HCT116 (cell line): ENCODE measurements at regions not wholly inside any gene's neighbourhood (a gene's known extent, or its start where the extent isn't known, plus 50 kb on each side); places are given as distances from the start of the nearest gene placed in this dataset.

Experiments used
- ATAC-seq: fragments of 200-7000 bp; cut with Tn5 transposase; 2 replicates; pipeline ENCODE4 v1.9.1; 2020; ENCODE audit warnings: mild to moderate bottlenecking, moderate library complexity
- BruUV-seq: library from RNA; stranded (reverse); fragments of 400-500 nt; replicated peaks from 2 replicates; lab custom pipeline; 2021; lab: Mats Ljungman, UMichigan
- CTCF ChIA-PET: fragments of 300-600 bp; sonication (Branson Sonifier 250); formaldehyde crosslinking; loops from one replicate; lab custom pipeline; 2021; ENCODE audit warnings: antibody characterized with exemption; lab: Charles Lee
- POLR2A ChIA-PET: fragments of 300-600, 350-600 bp; sonication (Branson Sonifier 250); formaldehyde crosslinking; loops from one replicate; lab custom pipeline; 2021; ENCODE audit warnings: antibody characterized with exemption; lab: Charles Lee
- RAD21 ChIA-PET, 2 experiments: fragments of 300-600 bp; sonication (Branson Sonifier 250); formaldehyde crosslinking; loops; one replicate each; lab custom pipeline; 2023; ENCODE audit warnings: low total read pairs in 2 of 2; ENCODE audit not compliant: uncharacterized antibody in 2 of 2, unreplicated experiment in 2 of 2, low non-redundant PET in 1 of 2; lab: Charles Lee
- DNase-seq: peaks from one replicate; pipeline ENCODE4 v3.0.0-alpha.2; 2010; ENCODE audit warnings: low read depth, low spot score
- H2AFZ ChIP-seq: fragments of 200-600 bp; shearing (Covaris generic), sonication (generic); 2 replicates; pipeline ENCODE4 v1.6.1; 2017; ENCODE audit warnings: low read depth, mixed run types, mixed read lengths, antibody characterized with exemption, low read length; ENCODE audit not compliant: poor library complexity, severe bottlenecking
- H3K27ac ChIP-seq: 2 replicates; pipeline ENCODE4 v1.5.1; 2012; ENCODE audit warnings: low read depth, low read length
- H3K27me3 ChIP-seq: fragments of 200-600 bp; sonication (generic); 2 replicates; pipeline ENCODE4 v1.6.1; 2016; ENCODE audit warnings: mixed run types, low read length, mixed read lengths; ENCODE audit not compliant: insufficient read depth
- H3K36me3 ChIP-seq, 2 experiments: fragments of 200-500 bp in 1 of 2; fragments of 200-600 bp in 1 of 2; sonication (Bioruptor generic) in 1 of 2; sonication (generic) in 1 of 2; 2 replicates each; pipeline versions ENCODE4 v1.5.1 to v1.6.1; 2014 to 2016; ENCODE audit warnings: low read length in 2 of 2, inconsistent platforms in 1 of 2, mixed read lengths in 1 of 2, mixed run types in 1 of 2; ENCODE audit not compliant: insufficient read depth in 2 of 2, control insufficient read depth in 1 of 2
- H3K4me1 ChIP-seq, 2 experiments: fragments of 200-600 bp in 1 of 2; sonication (generic) in 1 of 2; 2 replicates each; pipeline versions ENCODE4 v1.5.1 to v1.6.1; 2012 to 2017; ENCODE audit warnings: low read length in 2 of 2, inconsistent platforms in 1 of 2, mild to moderate bottlenecking in 1 of 2, mixed read lengths in 1 of 2, mixed run types in 1 of 2, moderate library complexity in 1 of 2; ENCODE audit not compliant: insufficient read depth in 2 of 2, control insufficient read depth in 1 of 2
- H3K4me2 ChIP-seq: fragments of 200-600 bp; sonication (generic); 2 replicates; pipeline ENCODE4 v1.6.1; 2017; ENCODE audit warnings: mixed run types, low read length, mixed read lengths
- H3K4me3 ChIP-seq, 2 experiments: fragments of 200-600 bp in 1 of 2; sonication (generic) in 1 of 2; replicated peaks in 1 of 2; 2 replicates each; pipeline ENCODE4 v1.5.1; 2011 to 2016; ENCODE audit warnings: low read length in 2 of 2, control low read depth in 1 of 2, low read depth in 1 of 2, mild to moderate bottlenecking in 1 of 2, mixed read lengths in 1 of 2, mixed run types in 1 of 2
- H3K79me2 ChIP-seq: fragments of 200-600 bp; sonication (generic); 2 replicates; pipeline ENCODE4 v1.6.1; 2017; ENCODE audit warnings: mild to moderate bottlenecking, mixed run types, low read length, moderate library complexity, mixed read lengths; ENCODE audit not compliant: insufficient read depth
- H3K9ac ChIP-seq: fragments of 200-600 bp; sonication (generic); 2 replicates; pipeline ENCODE4 v1.6.1; 2016; ENCODE audit warnings: low read length, mixed read lengths
- H3K9me2 ChIP-seq: fragments of 200-600 bp; sonication (generic), shearing (Covaris generic); 2 replicates; pipeline ENCODE4 v1.6.1; 2017; ENCODE audit warnings: mixed run types, mild to moderate bottlenecking, moderate library complexity; ENCODE audit not compliant: insufficient read depth
- H3K9me3 ChIP-seq, 2 experiments: fragments of 200-500 bp in 1 of 2; fragments of 200-600 bp in 1 of 2; sonication (Bioruptor generic) in 1 of 2; sonication (generic) in 1 of 2; 2 replicates each; pipeline ENCODE4 v1.6.1; 2014 to 2017; ENCODE audit warnings: low read length in 2 of 2, mixed read lengths in 2 of 2, inconsistent platforms in 1 of 2, low read depth in 1 of 2, mild to moderate bottlenecking in 1 of 2, mixed run types in 1 of 2, moderate library complexity in 1 of 2; ENCODE audit not compliant: control insufficient read depth in 1 of 2, insufficient read depth in 1 of 2
- H4K20me1 ChIP-seq: fragments of 200-600 bp; sonication (generic), shearing (Covaris generic); 2 replicates; pipeline ENCODE4 v1.6.1; 2017; ENCODE audit warnings: mixed run types, mild to moderate bottlenecking, moderate library complexity; ENCODE audit not compliant: insufficient read depth
- CBX3 ChIP-seq: IDR thresholded peaks from 2 replicates; pipeline ENCODE4 v1.6.1; 2012; ENCODE audit warnings: low read depth
- EGR1 ChIP-seq: IDR thresholded peaks from 2 replicates; pipeline ENCODE4 v1.6.1; 2012; ENCODE audit warnings: low read depth
- ELF1 ChIP-seq: IDR thresholded peaks from 2 replicates; pipeline ENCODE4 v1.6.1; 2012; ENCODE audit warnings: low read depth, borderline replicate concordance
- JUND ChIP-seq: IDR thresholded peaks from 2 replicates; pipeline ENCODE4 v1.6.1; 2012
- POLR2A ChIP-seq: IDR thresholded peaks from 2 replicates; pipeline ENCODE4 v1.7.0; 2011; ENCODE audit warnings: borderline replicate concordance; ENCODE audit not compliant: insufficient read depth, insufficient read length; ENCODE audit errors: extremely low read depth
- REST ChIP-seq: IDR thresholded peaks from 2 replicates; pipeline ENCODE4 v1.6.1; 2012; ENCODE audit warnings: low read depth
- SRF ChIP-seq: IDR thresholded peaks from 2 replicates; pipeline ENCODE4 v1.6.1; 2012; ENCODE audit warnings: low read depth
- TCF7L2 ChIP-seq: IDR thresholded peaks from 2 replicates; pipeline ENCODE4 v1.7.0; 2011; ENCODE audit warnings: borderline replicate concordance, inconsistent platforms; ENCODE audit not compliant: insufficient read depth, insufficient read length; ENCODE audit errors: extremely low read depth
- ZNF274 ChIP-seq: fragments of 200-500 bp; sonication (Bioruptor generic); IDR thresholded peaks from 2 replicates; pipeline ENCODE4 v1.6.1; 2014; ENCODE audit warnings: mild to moderate bottlenecking, low read depth, low read length, inconsistent platforms
- intact Hi-C: fragments of 100-400 bp; cut with micrococcal nuclease; formaldehyde crosslinking; loops from 2 replicates; pipeline ENCODE4 v1.10.0; 2022
- TF ChIP-seq, protein P1 (sequence below), 3 experiments: fragments of 200-600 bp in 1 of 3; sonication (generic) in 1 of 3; IDR thresholded peaks in 2 of 3; conservative IDR thresholded peaks in 1 of 3; 2 replicates each; pipeline ENCODE4 v1.5.1; 2012 to 2017; ENCODE audit warnings: low read depth in 2 of 3, low read length in 2 of 3, antibody characterized with exemption in 1 of 3, borderline replicate concordance in 1 of 3, control low read depth in 1 of 3, mild to moderate bottlenecking in 1 of 3, mixed read lengths in 1 of 3, mixed run types in 1 of 3, moderate library complexity in 1 of 3; ENCODE audit not compliant: insufficient read depth in 1 of 3

DNA sequence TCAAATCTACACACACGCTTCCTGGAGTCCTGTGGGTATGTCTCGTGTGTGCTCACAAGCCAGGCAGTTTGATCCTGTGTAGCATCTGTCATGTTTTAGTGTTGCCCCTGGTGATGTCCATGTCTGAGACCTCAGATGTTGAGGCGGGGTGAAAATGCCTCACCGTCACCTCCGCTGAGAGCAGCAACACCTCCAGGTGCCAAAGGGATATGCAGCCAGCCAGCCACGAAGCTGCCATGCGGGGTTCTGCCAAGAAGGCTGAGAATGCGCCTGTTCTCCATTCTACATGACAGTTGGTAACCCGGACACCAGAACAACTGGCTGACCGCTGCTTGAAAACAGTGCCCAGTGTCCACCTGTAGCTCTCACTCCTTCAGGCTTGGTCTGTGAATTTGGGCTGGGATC lies 253.8 kb downstream of the TLE3 start:
- no peaks in the 10 kb centered on the region for H4K20me1 ChIP-seq
- RAD21 ChIA-PET, result no interaction called here
- H3K4me3 ChIP-seq, result no peak overlapping the region
- POLR2A ChIA-PET, result no interaction called here
- TF ChIP-seq ELF1 (no peak), ZNF274 (no peak), EGR1 (no peak), TCF7L2 (no peak), JUND (no peak), SRF (no peak), CBX3 (no peak), POLR2A (no peak), REST (no peak)
- TF ChIP-seq, protein P1, sequence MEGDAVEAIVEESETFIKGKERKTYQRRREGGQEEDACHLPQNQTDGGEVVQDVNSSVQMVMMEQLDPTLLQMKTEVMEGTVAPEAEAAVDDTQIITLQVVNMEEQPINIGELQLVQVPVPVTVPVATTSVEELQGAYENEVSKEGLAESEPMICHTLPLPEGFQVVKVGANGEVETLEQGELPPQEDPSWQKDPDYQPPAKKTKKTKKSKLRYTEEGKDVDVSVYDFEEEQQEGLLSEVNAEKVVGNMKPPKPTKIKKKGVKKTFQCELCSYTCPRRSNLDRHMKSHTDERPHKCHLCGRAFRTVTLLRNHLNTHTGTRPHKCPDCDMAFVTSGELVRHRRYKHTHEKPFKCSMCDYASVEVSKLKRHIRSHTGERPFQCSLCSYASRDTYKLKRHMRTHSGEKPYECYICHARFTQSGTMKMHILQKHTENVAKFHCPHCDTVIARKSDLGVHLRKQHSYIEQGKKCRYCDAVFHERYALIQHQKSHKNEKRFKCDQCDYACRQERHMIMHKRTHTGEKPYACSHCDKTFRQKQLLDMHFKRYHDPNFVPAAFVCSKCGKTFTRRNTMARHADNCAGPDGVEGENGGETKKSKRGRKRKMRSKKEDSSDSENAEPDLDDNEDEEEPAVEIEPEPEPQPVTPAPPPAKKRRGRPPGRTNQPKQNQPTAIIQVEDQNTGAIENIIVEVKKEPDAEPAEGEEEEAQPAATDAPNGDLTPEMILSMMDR (IDR thresholded peaks at IDR 0.05 in 2 of 3, conservative IDR thresholded peaks at IDR 0.05 in 1 of 3; ENCODE audit: borderline replicate concordance in 1 of 3, insufficient read depth in 1 of 3, low read depth in 2 of 3, low read length in 2 of 3), result no peak
- H2AFZ ChIP-seq, result no peak overlapping the region
- H3K9ac ChIP-seq, result no peak overlapping the region
- no peak overlapping the region for H3K4me2 ChIP-seq
- no TSS peak for BruUV-seq
- H3K27me3 ChIP-seq, result peaks cover 16% of the 10 kb centered on the region; the same call in 1 of the 2 replicates
- no peak for DNase-seq
- intact Hi-C loops, result no loop called here
- no peaks in the 10 kb centered on the region for H3K36me3 ChIP-seq
- peaks cover 0 to 6% of the 10 kb centered on the region in 2 experiments; a peak in 1 of 4 replicates for H3K4me1 ChIP-seq
- ATAC-seq, result no peak
- H3K79me2 ChIP-seq, result no peaks in the 10 kb centered on the region
- H3K9me3 ChIP-seq, result no peaks in the 10 kb centered on the region
- no peak overlapping the region for H3K27ac ChIP-seq
- no peaks in the 10 kb centered on the region; the same call in 1 of the 2 replicates for H3K9me2 ChIP-seq
- CTCF ChIA-PET, result no interaction called here
